ENCODE measurements at regions not wholly inside any gene's neighbourhood (a gene's known extent, or its start where the extent isn't known, plus 50 kb on each side); places are given as distances from the start of the nearest gene placed in this dataset.

GRCh38 chr3:963255-963654 is 129.6 kb upstream of the CNTN6 start:
- Histone ChIP-seq H2BK12ac (ENCODE audit: low read depth, low read length) (no peak overlapping the region), H3K79me2 (ENCODE audit: control insufficient read depth in 1 of 2, insufficient read depth in 2 of 2, low read length in 2 of 2) (no peaks in the 10 kb centered on the region), H3K79me1 (ENCODE audit: low read depth, low read length) (no peaks in the 10 kb centered on the region), H3K27me3 (replicated peaks in 1 of 4; ENCODE audit: control insufficient read depth in 3 of 4, extremely low read depth in 1 of 4, insufficient read depth in 3 of 4, low read length in 3 of 4) (no peaks in the 10 kb centered on the region), H4K8ac (ENCODE audit: extremely low read depth, insufficient read depth, low read length) (no peak overlapping the region), H3K18ac (ENCODE audit: extremely low read depth, low read length) (no peak overlapping the region), H3K27ac (ENCODE audit: low read depth, low read length) (no peak overlapping the region), H2AFZ (ENCODE audit: low read length) (no peak overlapping the region), H3K36me3 (ENCODE audit: control insufficient read depth in 2 of 4, insufficient read depth in 4 of 4, low read length in 3 of 4) (no peaks in the 10 kb centered on the region), H2BK120ac (replicated peaks; ENCODE audit: low read depth, low read length) (no peak overlapping the region), H2BK5ac (ENCODE audit: low read depth, low read length) (no peak overlapping the region), H2AK5ac (ENCODE audit: low read depth, low read length) (no peak overlapping the region), H4K5ac (ENCODE audit: insufficient read length, low read depth, low read length) (no peak overlapping the region), H3K4me3 (ENCODE audit: extremely low read depth in 1 of 4, insufficient read depth in 2 of 4, low read depth in 3 of 4, low read length in 4 of 4) (no peak overlapping the region), H3K23ac (ENCODE audit: insufficient read length) (no peak overlapping the region), H4K20me1 (replicated peaks in 1 of 2; ENCODE audit: control insufficient read depth in 1 of 2, insufficient read depth in 2 of 2, low read length in 2 of 2) (no peaks in the 10 kb centered on the region), H4K91ac (replicated peaks; ENCODE audit: insufficient read length, low read length) (no peak overlapping the region), H2BK20ac (ENCODE audit: low read length) (no peak overlapping the region), H3K4me2 (ENCODE audit: insufficient read depth in 1 of 2, low read depth in 2 of 2, low read length in 2 of 2) (no peak overlapping the region), H3K9ac (replicated peaks in 1 of 4; ENCODE audit: extremely low read depth in 1 of 4, low read depth in 3 of 4, low read length in 3 of 4) (no peak overlapping the region), H3K9me3 (ENCODE audit: insufficient read depth in 2 of 2, low read depth in 1 of 2, low read length in 1 of 2) (no peaks in the 10 kb centered on the region), H3K4me1 (replicated peaks in 1 of 4; ENCODE audit: control insufficient read depth in 3 of 4, insufficient read depth in 4 of 4, low read length in 3 of 4) (no peaks in the 10 kb centered on the region), H3K14ac (ENCODE audit: insufficient read length) (no peak overlapping the region), H3K4ac (replicated peaks; ENCODE audit: insufficient read length, low read depth, low read length) (no peak overlapping the region), H3K56ac (replicated peaks; ENCODE audit: insufficient read length, low read depth, low read length) (no peak overlapping the region), H2BK15ac (ENCODE audit: low read length) (no peak overlapping the region), H3K23me2 (ENCODE audit: low read depth, low read length) (no peaks in the 10 kb centered on the region)
- FAIRE-seq (no peak), DNase-seq (ENCODE audit: low read depth in 1 of 2, low spot score in 2 of 2) (no peak)
- 100% methylated on average over 2 of the region's 2 CpGs; no CpG with 5 or more reads in 1 of the 2 experiments for WGBS, 2 experiments (ENCODE audit: extremely low coverage in 1 of 2, insufficient coverage in 1 of 2, insufficient read length in 1 of 2, insufficient replicate concordance in 2 of 2, low coverage in 1 of 2, low lambda C conversion rate in 2 of 2, missing lambda C conversion rate in 1 of 2)
- ChIA-PET CTCF (ENCODE audit: partially characterized antibody) (no interaction called here), POLR2A (ENCODE audit: partially characterized antibody) (no interaction called here)
- no peak for TF ChIP-seq TBP (IDR thresholded peaks at IDR 0.05; ENCODE audit: low read depth, low read length)
- TF ChIP-seq, protein P1, sequence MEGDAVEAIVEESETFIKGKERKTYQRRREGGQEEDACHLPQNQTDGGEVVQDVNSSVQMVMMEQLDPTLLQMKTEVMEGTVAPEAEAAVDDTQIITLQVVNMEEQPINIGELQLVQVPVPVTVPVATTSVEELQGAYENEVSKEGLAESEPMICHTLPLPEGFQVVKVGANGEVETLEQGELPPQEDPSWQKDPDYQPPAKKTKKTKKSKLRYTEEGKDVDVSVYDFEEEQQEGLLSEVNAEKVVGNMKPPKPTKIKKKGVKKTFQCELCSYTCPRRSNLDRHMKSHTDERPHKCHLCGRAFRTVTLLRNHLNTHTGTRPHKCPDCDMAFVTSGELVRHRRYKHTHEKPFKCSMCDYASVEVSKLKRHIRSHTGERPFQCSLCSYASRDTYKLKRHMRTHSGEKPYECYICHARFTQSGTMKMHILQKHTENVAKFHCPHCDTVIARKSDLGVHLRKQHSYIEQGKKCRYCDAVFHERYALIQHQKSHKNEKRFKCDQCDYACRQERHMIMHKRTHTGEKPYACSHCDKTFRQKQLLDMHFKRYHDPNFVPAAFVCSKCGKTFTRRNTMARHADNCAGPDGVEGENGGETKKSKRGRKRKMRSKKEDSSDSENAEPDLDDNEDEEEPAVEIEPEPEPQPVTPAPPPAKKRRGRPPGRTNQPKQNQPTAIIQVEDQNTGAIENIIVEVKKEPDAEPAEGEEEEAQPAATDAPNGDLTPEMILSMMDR (IDR thresholded peaks at IDR 0.05; ENCODE audit: control extremely low read depth in 1 of 3, insufficient read depth in 1 of 3, low read depth in 1 of 3, low read length in 3 of 3) = no peak
- no peak for TF ChIP-seq JUND (IDR thresholded peaks at IDR 0.05; ENCODE audit: low read length)
- no peak for TF ChIP-seq SAP30 (IDR thresholded peaks at IDR 0.05; ENCODE audit: insufficient read depth, insufficient replicate concordance, low read length)
- TF ChIP-seq CHD2 (IDR thresholded peaks at IDR 0.05; ENCODE audit: low read length) = no peak
- TF ChIP-seq SRF (IDR thresholded peaks at IDR 0.05; ENCODE audit: low read depth, low read length) = no peak
- no peak for TF ChIP-seq BACH1 (IDR thresholded peaks at IDR 0.05; ENCODE audit: low read length)
- TF ChIP-seq HDAC6 (IDR thresholded peaks at IDR 0.05; ENCODE audit: low read depth, low read length) = no peak
- TF ChIP-seq RAD21 (IDR thresholded peaks at IDR 0.05 in 1 of 2, conservative IDR thresholded peaks at IDR 0.05 in 1 of 2; ENCODE audit: low read depth in 2 of 2, low read length in 2 of 2) = no peak
- TF ChIP-seq GABPA (IDR thresholded peaks at IDR 0.05; ENCODE audit: borderline replicate concordance, insufficient read depth, low read length) = no peak
- TF ChIP-seq USF2 (IDR thresholded peaks at IDR 0.05; ENCODE audit: low read length) = no peak

Data from H1 (cell line).